Stimulated activated naive CD4-positive, alpha-beta T cell (primary cell): ENCODE measurements at regions not wholly inside any gene's neighbourhood (a gene's known extent, or its start where the extent isn't known, plus 50 kb on each side); places are given as distances from the start of the nearest gene placed in this dataset.
A peak's percentile ranks its signal among the peaks of the same experiment; 100 is the strongest.
"Not testable (repeated sequence)": the region's sequence is repeated elsewhere in the genome, so short reads cannot be mapped to it uniquely, and the experiment has no call there.

Experiments
- DNase-seq, 6 experiments: peaks; one replicate each; lab custom pipeline; 2025; lab: John Stamatoyannopoulos, UW

DNA sequence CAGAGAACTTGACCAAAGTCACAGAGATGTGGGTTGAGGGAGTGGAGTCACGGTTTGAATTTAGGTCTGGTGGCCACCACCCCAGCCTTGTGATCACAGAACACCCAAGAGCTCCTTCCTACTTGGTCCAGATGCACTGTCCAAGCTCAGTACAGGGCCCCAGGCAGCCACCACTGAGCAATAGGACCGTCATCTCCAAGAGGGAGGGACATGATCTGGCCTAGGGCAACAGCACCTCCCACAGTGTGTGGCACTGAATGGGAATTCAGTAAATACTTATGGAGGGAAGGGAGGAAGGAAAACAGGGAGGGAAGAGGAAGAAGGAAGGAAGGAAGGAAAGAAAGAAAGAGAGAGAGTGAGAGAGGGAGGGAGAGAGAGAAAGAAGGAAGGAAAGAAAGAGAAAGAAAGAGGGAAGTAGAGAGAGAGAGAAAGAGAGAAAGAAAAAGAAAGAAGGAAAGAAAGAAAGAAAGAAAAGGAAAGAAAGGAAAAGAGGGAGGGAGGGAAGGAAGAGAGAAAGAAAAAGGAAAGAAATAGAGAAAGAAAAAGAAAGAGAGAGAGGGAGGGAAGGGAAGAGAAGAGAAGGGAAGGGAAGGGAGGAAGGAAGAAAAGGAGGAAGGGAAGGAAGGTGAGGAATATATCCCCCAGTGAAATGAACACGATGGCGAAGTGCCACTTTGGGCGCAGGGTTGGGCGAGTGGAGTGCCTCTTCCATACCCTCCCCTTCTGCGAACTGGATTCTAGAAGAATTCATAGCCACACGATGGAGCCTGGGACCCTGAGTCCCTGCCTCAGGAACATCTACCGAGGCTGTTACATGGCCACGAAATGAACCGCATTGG lies 243.7 kb downstream of the TFAP2C start:
- DNase-seq = no peak

DNA sequence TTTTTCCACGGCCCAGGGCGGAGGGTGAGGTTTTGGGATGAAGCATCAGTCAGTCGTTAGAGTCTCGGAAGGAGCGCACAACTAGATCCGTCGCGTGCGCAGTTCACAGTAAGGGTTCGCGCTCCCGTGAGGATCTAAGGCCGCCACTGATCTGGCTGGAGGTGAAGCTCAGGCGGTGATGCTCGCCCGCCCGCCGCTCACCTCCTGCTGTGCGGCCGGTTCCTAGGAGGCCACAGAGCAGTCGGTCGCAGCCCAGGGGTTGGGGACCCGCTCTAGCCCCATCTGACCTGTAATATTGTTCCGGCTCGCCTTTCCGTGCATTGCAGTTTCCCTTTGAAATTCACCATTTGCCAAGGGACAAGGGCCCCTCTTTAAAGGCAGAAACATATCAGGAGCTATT lies 244.7 kb downstream of the TFAP2C start:
- DNase-seq = no peak

DNA sequence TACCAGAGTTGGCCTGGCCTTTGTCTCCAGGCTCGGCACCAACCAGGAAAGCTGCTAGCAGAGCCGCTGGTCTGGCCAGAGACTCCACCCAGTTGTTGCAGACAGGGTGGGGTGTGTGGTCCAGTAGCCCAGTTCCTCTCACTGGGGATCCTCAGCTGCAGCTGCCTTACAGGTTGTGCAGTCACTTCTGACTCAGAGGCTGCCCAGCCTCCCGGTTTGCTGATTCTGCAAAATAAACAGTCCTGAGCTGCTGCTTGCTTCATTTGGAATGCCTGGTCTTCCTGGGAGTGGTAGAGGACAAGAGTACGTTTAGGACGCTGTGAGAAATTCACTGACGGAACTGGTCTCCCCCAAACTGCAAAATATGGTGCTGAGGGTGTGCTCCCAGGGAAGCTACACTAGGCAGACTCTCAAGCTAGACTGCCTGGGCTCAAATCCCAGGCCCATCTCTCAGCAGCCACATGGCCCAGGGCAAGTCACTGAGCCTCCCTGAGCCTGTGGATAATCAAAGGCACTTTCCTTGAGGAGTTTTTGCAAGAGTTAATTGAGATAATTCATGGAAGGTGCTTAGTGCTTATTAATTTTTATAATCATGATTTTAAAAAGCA lies 246.1 kb downstream of the TFAP2C start:
- no peak for DNase-seq

DNA sequence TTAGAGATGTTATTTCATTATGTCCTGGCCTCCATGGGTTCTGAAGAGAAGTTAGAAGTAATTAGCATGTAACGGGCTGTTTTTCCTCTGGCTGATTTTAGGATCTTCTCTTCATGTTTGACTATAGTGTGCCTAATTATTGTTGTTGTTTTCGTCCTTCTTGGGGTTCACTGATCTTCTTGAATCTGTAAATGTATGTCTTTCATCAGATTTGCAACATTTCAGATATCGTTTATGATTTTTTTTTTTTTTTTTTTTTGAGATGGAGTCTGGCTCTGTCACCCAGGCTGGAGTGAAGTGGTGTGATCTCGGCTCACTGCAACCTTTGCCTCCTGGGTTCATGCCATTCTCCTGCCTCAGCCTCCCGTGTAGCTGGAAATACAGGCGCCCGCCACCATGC lies 246.7 kb downstream of the TFAP2C start:
- no peak for DNase-seq

DNA sequence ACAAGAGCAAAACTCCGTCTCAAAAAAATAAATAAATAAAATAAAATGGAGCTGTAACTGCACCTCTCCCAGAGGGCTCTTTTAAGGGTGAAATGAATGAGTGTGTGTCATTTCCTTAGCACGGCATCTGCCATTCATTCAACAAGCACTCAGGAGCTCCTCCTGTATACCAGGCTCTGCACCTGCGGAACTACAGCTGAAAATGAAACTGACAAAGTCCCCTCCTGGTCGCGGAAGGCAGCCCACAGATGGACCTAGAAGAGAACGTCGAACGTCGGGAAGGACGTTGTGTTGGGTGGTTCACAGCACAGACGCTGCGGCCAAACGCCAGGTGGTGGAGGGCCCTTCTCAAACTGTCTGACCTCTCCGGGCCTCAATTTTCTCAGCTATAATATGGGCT lies 256.4 kb downstream of the TFAP2C start:
- no peak for DNase-seq

DNA sequence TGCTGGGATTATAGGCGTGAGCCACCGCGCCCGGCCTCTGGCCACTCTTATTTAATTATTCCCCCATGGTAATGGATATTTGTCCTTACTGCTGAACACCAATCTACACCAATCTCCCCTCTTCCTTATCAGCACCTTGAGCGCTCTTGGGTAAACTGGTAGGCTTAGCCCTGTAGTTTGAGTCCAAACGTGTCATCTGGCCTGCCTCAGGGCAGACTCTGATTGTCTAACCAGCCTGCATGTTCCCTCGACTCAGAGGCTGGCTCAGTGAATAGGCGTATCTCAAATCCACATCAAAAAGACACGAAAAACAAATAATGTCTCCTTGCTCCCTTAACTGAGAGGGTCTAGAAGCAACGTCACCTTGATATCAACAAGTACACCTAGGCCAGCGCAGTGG lies 260.9 kb downstream of the TFAP2C start:
- no peak for DNase-seq

DNA sequence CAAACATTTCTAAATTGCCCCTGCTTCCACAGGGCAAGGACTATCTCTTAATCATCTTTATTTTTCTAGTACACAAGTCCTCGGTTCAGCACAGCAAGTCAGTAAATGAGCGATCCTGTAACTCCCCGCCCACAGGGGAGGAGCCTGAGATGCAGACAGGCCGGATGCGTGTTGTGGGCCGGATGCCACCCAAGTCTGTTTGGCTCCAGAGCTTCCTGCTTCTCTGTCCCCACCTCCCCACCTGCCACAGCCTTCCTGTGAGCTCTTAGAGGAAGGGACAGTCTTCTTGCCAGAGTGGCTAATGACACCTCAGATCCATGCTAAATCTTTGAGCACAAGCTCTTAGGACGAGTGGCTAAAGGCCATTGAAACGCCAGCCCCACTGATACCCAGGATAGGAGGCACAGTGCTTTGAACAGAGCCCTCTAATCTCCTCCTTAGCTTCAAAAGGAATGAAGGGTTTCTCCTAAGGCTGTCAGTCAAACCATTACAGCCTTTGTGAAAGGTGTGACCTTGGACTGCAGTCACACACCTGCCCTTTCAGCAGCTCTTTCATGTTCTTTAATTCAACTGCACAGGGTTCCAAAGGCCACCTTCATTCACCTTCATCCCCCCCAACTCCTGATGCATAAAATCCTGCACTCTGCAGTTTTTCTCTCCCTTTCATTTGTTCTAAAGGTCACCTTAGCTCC lies 264.3 kb downstream of the TFAP2C start:
- DNase-seq = peak in 3 of 6 experiments; percentile 3 to 13 (median 10)

DNA sequence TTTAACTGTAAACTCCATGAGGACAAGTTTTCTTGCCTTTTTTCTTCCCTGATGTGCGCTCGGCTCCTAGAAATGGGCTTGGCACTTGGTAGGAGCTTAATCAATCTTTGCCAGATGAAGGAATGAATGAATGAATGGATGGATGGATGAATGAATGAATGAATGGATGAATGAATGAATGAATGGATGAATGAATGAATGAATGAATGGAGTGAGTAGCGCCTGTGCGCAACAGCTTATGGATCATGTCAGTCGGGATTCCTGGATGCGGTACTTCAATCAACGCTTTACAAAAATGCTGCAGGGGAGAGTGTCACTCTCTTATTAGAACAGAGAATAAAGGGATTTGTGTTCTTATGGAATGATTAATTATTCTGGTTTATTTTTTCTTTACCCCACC lies 267.3 kb downstream of the TFAP2C start:
- no peak for DNase-seq

DNA sequence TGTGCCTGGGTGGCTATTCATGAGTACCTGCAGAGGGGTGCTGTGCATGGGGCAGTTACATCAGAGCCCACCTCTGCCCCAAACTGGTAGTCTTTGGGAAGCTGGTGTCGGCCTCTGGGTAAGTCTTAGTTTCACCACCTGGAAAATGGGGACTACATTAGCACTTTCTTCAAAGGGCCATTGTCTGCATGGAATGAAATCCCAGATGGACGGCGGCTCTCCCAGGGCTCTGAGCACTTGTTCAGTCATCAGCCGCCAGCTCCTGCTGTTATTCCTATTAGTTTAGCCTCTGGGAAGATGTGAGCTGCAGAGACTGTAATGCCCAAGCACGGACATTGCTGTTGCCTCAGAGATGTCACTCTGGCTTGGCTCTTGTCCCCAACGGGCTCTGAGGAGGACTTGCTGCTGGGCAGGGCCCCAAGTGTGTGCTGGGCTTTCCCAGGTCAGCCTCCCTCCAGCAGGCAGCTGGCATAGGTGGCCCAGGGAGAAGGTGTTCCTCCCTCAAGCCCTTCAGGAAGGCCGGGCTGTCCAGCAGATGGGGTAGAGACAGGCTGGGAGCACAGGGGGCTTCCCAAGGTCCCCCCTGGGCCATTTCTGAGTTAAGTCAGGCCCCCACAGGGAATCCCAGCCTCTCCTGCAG lies 268.3 kb downstream of the TFAP2C start:
- DNase-seq = no peak

DNA sequence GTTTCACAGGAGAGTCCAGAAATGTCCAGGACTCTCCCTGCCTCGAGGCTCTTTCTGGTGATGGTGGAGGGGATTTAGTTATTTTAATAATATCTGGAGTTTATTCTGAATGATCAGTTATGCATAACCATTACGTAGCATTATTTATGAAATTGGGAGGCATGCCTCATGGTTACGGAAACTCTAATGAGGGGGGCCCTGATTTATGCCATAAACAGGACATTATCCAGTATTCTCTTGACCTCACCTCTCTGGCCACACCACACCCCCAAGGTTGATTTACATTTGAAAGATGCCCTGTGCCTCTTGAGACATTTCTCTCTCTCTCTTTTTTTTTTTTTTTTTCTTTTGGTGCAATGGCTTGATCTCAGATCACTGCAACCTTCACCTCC lies 268.8 kb downstream of the TFAP2C start:
- DNase-seq = no peak

DNA sequence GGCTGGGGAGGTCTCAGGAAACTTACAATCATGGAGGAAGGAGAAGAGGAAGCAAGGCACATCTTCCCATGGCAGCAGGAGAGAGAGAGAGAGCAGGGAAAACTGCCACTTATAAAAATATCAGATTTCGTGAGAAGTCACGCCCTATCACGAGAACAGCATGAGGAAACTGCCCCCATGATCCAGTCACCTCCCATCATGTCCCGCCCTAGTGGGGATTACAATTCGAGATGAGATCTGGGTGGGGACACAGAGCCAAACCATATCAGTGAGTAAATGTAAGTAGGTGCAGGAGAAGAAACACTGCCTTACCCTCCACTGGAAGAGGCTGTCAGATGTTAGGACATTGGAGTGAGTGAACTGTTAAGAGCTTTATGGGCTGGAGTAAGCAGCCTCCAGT lies 270.4 kb downstream of the TFAP2C start:
- DNase-seq = no peak

DNA sequence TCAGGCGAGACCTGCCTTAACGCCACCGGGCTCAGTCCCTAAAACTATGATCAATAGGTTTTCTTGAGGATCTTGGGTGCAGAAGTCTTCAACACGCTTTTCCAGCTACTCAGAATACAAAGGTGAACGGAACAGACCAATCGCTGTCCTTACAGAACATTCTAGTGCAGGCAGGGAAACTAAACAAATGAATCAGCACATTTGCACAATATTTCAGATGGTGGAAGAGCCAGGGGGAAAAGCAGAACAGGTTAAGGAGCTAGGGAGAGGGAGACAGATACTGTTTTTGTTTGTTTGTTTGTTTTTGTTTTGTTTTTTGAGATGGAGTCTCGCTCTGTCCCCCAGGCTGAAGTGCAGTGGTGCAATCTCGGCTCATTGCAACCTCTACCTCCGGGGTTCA lies 271.1 kb downstream of the TFAP2C start:
- no peak for DNase-seq

DNA sequence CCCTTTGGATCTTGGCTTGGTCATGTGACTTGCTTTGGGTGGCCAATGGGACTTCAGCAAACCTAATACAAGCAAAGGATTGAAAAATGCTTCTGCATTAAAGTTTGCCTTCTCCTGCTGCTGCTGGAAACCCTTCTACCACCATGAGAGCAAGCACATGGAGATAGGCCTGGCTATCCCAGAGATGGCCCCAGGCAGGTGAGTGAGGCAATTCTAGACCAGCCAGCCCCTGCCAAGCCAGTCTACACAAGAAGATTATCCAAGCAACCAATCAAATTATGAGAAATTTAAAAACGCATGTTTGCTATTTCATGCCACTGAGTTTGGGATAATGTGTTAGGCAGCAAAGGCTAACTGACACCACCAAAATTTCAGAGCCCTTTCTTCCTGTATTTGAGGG lies 274.3 kb downstream of the TFAP2C start:
- DNase-seq = no peak

DNA sequence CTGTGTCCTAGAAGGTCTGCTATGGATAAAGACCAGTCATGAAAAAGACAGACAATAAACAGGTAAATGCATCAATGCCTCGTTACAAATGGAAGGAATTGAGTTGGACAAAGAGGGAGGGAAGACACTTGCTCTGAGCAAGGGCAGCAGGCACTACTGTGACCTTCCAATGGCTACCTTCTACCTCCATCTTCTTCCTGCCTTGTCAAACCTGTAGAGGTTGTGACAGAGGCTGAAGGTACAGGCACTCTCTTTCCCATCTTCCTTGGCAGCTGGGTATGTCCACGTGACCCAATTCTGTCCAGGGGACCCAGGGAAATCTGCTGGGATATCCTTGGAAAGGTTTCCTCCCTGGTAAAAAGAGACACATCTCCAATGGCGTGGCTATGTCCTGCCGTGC lies 274.8 kb downstream of the TFAP2C start:
- no peak for DNase-seq

DNA sequence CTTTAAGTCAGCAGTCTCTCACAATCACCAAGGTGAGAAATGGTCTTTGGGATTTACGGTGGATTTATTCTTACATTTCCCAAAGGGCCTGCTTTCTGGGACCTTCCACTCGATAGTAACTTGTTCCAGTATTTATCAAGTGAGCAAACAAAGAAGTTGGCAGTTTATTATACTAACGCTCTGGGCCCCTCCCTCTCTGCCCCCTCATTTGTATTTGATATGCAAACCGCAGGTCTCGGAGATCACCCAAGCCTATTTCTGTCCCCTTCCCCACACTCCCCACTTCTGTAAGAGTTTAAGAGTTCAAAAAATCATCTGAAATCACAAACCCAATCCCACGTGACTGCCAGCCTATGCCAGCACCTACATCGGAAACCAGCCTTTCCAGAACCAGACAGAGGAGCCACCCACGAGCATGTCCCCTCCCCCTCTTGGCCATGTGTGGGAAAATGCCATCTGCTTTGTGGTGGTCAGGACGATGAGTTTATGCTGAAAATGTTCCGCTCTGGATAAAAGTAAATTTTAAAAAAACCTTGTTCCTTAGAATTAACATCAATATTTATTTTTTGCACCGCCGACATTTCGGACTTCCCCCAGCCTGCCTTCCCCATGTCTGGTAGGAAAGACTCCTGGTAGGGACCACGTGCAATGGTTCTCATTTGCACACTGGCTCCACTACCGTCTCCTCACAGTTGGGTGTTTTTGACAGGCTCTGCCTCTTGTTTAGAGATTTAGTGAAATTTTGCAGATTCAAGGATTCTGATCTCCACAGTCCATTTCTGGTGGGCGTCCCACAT lies 281.0 kb downstream of the TFAP2C start:
- DNase-seq = no peak

DNA sequence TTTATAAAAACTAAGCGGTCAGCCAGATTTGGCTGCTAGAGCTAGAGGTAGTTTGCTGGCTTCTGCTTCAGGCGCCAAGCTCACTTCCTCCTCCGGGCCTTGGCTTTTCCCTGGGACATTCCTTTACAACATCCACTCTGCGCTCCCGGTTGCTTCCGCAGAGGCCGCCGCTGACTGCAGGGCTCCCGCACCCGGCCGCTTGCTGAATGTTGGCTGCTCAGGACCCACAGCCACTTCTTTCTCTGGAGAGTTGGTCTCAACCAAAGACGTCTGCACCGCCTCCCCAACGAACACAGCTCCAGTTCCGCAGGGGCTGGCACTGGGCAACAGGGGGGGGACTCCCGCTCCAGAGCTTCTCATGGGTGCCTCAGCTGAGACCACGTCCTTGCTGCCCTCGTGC lies 282.8 kb downstream of the TFAP2C start:
- no peak for DNase-seq

DNA sequence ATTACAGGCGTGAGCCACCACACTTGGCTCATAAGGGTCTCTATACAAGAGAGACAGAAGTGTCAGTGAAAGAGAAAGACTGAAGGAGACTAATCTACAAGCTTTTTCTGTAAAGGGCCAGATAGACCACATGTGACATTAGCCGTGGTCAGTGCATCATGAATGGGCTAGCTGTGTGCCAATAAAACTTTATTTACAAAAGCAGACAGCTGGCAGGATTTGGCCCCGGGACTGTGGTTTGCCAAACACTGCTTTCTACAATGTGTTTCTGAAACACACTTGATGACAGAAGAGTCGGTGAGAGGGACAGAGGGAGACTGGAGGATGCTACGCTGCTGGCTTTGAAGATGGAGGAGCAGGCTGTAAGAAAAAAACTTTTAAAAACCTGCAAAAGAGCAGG lies 285.4 kb downstream of the TFAP2C start:
- no peak for DNase-seq

DNA sequence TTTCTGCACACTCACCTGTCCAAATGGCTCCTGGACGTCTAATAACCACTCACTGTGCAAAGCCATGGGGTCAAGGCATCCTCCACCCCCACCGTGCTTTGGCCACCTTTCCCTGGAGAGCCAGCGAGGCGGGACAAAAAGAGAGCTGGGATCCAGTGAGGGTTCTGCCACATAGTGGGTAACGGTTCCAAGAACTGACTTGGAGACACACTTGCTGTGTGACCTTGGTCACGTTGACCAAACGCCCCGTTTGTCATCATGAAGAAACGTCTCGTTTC lies 287.2 kb downstream of the TFAP2C start:
- DNase-seq = no peak

DNA sequence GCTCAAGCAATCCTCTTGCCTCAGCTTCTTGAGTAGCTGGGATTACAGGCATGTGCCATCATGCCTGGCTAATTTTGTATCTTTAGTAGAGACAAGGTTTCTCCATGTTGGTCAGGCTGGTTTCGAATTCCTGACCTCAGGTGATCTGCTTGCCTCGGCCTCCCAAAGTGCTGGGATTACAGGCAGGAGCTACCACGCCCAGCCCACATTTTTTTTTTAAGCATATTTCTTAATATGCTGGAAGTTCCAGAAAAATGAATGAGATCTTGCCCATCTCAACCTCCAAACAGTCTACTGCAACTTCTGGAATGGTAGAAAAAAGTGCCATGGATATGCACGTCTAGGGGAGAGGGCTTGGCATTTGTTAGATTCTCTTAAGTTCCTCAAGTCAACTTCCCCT lies 290.9 kb downstream of the TFAP2C start:
- DNase-seq = not testable (repeated sequence)

DNA sequence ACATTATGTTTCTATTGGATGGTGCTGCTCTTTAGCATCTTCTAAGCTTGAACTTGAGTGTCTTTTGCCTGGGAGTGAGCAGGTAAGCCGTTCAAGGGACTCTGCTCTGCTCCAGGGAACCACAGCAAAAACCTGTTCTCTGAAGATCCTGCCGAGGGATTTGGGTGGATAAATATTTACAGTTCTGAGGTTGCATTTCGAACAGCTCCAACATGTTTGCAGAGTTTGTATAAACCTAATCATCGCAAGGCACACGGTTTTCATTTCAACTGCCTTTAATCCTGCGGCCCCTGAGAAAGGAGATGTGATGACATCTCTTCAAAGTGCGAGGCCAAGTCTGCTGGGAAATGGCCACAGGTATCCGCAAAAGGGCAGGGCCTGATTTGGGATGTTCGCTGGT lies 293.4 kb downstream of the TFAP2C start:
- no peak for DNase-seq

DNA sequence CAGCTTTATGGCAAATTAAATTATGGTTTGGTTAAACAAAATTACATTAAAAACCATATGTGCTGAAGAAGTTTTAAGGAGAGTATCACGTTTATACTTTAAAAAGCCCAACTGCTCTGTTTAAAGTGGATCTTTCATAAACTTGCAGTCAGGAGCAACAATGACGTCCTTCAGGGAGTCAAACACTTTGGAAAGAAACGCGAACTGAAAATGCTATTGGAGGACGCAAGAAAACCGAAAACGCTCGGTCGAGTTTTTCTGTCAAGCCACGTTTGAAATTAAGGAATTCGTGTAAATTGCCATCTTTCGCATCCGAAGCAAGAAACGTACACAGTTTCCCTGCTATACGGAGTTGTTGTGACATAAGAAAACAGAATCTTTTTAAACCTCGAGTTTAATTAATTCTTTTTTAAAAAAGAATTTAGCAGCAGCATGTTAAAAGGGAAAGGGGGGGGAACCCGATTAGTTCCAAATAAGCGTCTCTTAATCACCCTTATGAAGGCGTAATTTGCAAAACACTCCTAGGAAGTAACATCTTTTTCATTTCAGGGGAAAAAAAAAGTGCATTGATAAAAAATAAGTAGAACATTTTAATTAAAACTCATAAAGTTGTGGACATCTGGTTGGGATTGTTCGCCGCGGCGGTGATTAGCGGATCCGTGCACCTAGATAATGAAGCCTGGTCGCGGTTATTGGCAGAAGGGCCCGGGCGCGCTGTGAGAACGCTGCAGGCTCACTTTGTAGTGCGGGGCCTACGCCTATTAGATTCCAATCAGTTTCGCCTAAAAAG lies 295.4 kb downstream of the TFAP2C start:
- no peak for DNase-seq
